Neural cell (in vitro differentiated cells): ENCODE measurements at regions not wholly inside any gene's neighbourhood (a gene's known extent, or its start where the extent isn't known, plus 50 kb on each side); places are given as distances from the start of the nearest gene placed in this dataset.

Experiments
- CTCF ChIP-seq: fragments of 450-650 bp; IDR thresholded peaks from 2 replicates; pipeline ENCODE4 v1.5.1; 2014; ENCODE audit warnings: antibody characterized with exemption, mild to moderate bottlenecking, moderate library complexity; ENCODE audit not compliant: poor library complexity, severe bottlenecking
- EP300 ChIP-seq: fragments of 450-650 bp; conservative IDR thresholded peaks from 2 replicates; pipeline ENCODE4 v1.6.1; 2014; ENCODE audit warnings: antibody characterized with exemption, mild to moderate bottlenecking, moderate library complexity; ENCODE audit not compliant: poor library complexity, severe bottlenecking
- EZH2 ChIP-seq: fragments of 200-600, 300-800 bp; shearing (Covaris generic), sonication (generic); IDR thresholded peaks from 2 replicates; pipeline ENCODE4 v1.6.1; 2014; ENCODE audit warnings: antibody characterized with exemption, low read length, borderline replicate concordance, mild to moderate bottlenecking; ENCODE audit not compliant: insufficient read depth, poor library complexity, severe bottlenecking
- POLR2AphosphoS5 ChIP-seq: IDR thresholded peaks from 2 replicates; pipeline ENCODE4 v1.6.1; 2012
- RAD21 ChIP-seq: fragments of 450-650 bp; conservative IDR thresholded peaks from 2 replicates; pipeline ENCODE4 v1.6.1; 2014; ENCODE audit warnings: antibody characterized with exemption, mild to moderate bottlenecking, moderate library complexity

- TF ChIP-seq CTCF: no peak
- TF ChIP-seq EP300: no peak
- TF ChIP-seq POLR2AphosphoS5: no peak
- no peak for TF ChIP-seq EZH2
- TF ChIP-seq RAD21: no peak
Measured at GRCh38 chr11:81253244-81253643, 1480.4 kb downstream of the FAM181B start.
